Hematopoietic multipotent progenitor cell treated with erythropoietin and hydrocortisone succinate and interleukin-3 and kit ligand, for 17 days (in vitro differentiated cells): ENCODE measurements at regions not wholly inside any gene's neighbourhood (a gene's known extent, or its start where the extent isn't known, plus 50 kb on each side); places are given as distances from the start of the nearest gene placed in this dataset.
"Not testable (repeated sequence)": the region's sequence is repeated elsewhere in the genome, so short reads cannot be mapped to it uniquely, and the experiment has no call there.

Source experiments
- DNase-seq: peaks from one replicate; pipeline ENCODE4 v3.0.0-alpha.2; 2015; ENCODE audit warnings: low spot score

DNA sequence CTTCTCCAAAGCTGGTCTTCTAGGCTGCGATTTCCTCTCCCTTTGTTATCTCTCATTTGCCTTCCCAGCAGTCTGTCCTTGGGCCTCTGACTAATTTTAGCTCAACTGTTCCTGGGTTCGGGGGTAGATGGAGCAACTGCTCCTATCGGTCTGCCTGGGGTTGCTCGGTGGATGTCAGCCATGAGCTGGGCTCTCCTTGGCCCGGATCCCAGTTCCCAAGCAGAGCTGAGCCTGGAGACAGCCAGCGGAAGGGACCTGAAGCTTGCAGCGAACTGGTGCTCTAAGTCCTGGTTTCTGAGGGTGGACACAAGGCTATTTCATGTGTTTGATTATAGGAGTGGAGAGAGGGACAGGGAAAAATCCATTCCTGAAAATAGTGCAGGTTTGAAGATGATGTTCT lies 423.0 kb downstream of the RPS6KC1 start:
- DNase-seq, result no peak

GRCh38 chr1:213481395-213481794 lies 430.4 kb downstream of the RPS6KC1 start:
- no peak for DNase-seq

- no peak for DNase-seq
These were observed 433.3 kb downstream of the RPS6KC1 start for GRCh38 chr1:213484333-213484732.

DNA sequence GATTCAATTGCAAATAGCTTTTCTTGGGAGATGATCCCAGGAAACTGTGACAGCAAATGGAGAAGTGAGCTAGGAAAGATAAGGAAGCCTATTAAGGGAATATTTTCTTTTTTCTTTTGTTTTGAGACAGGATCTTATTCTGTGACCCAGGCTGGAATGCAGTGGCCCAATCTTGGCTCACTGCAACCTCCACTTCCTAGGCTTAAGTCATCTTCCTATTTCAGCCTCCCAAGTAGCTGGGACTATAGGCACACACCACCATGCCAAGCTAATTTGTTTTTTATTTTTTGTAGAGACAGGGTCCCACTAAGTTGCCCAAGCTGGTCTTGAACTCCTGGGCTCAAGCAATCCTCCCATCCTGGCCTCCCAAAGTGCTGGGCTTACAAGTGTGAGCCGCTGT lies 433.7 kb downstream of the RPS6KC1 start:
- no peak for DNase-seq

DNA sequence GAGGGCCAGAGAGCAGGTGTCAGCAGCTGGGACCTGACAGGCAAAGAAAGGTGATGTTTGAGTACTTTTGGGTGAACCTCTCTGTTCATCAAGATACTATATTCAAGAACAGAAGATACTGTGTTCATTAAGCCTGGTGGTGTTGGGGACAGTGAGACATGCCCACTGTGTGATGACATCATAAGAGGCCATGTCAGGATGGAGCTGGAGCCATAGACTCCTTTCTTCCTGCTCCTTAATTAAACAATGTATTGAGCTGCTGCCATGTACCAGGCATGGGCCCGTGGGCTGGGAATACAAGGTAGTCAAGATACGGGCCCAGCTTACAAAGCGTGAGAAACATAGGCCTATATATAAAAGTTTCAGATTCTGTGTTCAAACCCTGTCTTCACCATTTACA lies 435.4 kb downstream of the RPS6KC1 start:
- DNase-seq, result no peak

GRCh38 chr1:213491468-213491867 lies 440.4 kb downstream of the RPS6KC1 start:
- no peak for DNase-seq

- no peak for DNase-seq
These were observed 441.4 kb downstream of the RPS6KC1 start for GRCh38 chr1:213492161-213493041.

- DNase-seq, result no peak
These were observed 448.4 kb downstream of the RPS6KC1 start for GRCh38 chr1:213499444-213499843.

DNA sequence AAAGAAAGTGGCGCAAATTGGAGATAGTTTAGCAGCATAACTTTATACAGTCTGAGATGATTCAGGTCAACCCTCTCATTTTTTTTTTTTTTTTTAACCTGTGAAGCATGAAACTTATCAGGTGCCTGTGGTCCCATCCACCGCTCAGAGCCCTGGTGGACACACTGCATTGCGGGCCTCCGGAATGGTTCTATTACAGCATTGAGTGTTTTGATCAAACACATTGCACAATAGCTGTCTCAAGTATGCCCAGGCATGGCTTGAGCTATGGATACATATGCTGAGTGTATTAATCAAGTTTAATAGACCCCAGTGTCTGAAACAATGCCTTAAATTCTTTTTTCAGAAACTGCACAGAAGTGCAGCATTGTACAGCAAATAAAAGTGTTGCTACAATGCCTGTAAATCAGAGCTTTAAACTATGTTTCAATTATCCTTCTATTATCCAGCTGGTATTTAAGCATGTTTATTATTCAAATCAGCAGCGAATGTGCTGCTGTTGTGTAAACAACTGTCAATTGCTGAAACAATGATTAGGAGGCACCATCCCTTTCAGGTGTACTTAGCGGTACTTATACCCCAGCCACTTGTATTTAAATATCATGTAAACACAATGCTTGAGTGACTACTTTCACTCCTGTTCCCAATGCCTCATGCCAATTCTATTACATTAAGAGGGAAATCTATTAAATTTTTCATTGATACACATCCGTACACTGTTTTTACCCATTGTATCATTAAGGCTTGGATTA lies 456.6 kb downstream of the RPS6KC1 start:
- DNase-seq, result no peak

- DNase-seq, result no peak
These were observed 460.1 kb downstream of the RPS6KC1 start for GRCh38 chr1:213511173-213511572.

- no peak for DNase-seq
These were observed 461.3 kb downstream of the RPS6KC1 start for GRCh38 chr1:213512316-213512715.

DNA sequence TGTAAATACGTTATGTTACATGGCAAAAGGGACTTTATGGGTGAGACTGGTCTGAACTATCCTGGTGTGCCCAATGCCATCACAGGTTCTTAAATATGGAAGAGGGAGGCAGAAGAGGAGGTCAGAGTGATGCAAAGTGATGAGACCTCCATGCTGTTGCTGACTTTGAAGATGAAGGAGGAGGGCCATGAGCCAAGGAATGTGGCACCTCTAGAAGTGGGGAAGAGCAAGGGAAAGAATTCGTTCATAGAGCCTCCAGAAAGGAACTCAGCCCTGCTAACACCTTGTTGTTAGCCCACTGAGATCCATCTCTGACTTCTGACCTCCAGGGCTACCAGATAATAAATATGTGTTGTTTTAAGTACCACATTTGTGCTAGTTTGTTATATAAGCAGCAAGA lies 462.0 kb downstream of the RPS6KC1 start:
- no peak for DNase-seq

DNA sequence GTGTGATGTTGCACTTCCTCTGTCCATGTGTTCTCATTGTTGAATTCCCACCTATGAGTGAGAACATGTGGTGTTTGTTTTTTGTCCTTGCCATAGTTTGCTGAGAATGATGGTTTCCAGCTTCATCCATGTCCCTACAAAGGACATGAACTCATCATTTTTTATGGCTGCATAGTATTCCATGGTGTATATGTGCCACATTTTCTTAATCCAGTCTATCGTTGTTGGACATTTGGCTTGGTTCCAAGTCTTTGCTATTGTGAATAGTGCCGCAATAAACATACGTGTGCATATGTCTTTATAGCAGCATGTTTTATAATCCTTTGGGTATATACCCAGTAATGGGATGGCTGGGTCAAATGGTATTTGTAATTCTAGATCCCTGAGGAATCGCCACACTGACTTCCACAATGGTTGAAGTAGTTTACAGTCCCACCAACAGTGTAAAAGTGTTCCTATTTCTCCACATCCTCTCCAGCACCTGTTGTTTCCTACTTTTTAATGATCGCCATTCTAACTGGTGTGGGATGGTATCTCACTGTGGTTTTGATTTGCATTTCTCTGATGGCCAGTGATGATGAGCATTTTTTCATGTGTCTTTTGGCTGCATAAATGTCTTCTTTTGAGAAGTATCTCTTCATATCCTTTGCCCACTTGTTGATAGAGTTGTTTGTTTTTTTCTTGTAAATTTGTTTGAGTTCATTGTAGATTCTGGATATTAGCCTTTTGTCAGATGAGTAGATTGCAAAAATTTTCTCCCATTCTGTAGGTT lies 463.6 kb downstream of the RPS6KC1 start:
- DNase-seq, result not testable (repeated sequence)

DNA sequence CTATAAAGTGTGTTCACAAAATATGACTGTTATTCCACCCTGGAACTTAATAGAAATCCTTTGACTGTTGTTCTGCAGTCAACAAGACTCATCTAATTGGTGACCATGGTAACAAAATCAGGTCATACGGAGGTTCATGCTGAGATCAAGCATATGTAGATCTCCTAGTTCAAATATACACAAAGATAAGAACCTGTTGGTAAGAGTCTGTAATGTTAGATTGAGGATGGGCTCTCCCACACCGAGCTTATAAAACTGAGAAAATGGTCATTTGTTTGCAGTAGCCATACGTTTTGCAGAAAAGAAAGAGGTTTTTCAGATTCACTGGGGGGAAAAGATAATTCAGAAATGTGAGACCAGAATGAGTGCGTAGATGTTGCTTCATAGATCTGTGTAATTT lies 468.1 kb downstream of the RPS6KC1 start:
- no peak for DNase-seq

- no peak for DNase-seq
These were observed 466.6 kb upstream of the PROX1 start for GRCh38 chr1:213521206-213521605.

DNA sequence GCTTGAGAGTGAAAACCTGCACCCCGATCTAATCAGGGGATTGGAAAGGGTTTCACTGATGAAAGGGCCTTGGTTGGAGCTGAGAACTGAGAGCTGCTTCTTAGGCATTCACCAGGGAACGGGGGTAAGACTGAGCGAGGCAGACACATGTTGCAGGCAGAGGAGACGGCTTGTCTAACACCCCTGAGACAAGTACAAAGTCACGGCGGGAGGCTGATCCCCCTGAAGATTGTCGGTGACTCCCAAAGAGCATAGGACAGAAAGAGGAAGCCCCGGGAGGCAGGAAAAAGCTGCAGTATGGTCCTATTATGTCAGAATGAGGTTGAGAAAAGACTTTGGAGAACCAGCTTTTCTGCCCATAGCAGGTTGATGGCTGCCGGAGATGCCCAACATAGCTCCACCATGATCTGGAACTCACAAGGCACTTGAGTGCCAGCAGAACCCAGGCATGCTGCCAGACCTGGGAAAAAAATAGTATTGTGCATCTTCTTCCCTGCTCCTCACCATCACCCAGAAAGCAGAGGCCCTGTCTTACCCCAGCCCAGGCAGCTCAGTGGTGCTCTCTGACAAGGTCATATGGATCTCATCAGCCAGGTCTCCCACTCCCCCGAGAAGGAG lies 463.9 kb upstream of the PROX1 start:
- no peak for DNase-seq

- DNase-seq, result no peak
These were observed 461.5 kb upstream of the PROX1 start for GRCh38 chr1:213526306-213526705.

- no peak for DNase-seq
These were observed 457.0 kb upstream of the PROX1 start for GRCh38 chr1:213530611-213531320.

GRCh38 chr1:213531369-213532310 lies 456.1 kb upstream of the PROX1 start:
- DNase-seq, result no peak

GRCh38 chr1:213533125-213533524 lies 454.6 kb upstream of the PROX1 start:
- DNase-seq, result no peak
